GM12892 (cell line): ENCODE measurements at regions not wholly inside any gene's neighbourhood (a gene's known extent, or its start where the extent isn't known, plus 50 kb on each side); places are given as distances from the start of the nearest gene placed in this dataset.

ENCODE experiments used
- POLR2A ChIP-seq: IDR thresholded peaks from 2 replicates; pipeline ENCODE4 v1.6.1; 2011; ENCODE audit warnings: low read depth, low read length, control low read depth
- POLR2AphosphoS5 ChIP-seq: IDR thresholded peaks from 2 replicates; pipeline ENCODE4 v1.6.1; 2011; ENCODE audit warnings: low read depth, low read length, control low read depth

DNA sequence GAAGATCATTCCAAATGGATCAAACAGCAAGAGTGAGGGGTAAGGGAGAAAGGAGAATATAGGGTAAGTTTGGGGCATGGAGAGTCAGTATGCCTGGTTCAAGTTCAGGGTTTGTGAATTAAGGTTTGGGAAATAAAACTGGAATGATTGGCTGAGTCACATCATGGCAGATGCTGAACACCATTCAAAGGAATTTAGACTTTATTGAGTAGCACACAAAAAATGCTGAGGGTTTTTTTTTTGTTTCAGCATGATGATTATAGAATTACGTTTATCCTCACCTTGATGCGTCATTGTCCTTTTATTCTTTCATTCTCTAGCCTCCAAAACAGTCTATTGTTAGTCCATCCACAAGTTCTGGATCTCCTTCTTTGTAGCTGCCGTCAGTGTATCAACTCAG is 220.0 kb upstream of the UMPS start:
- TF ChIP-seq POLR2AphosphoS5 (no peak), POLR2A (no peak)
